Renal pelvis (tissue), 1 donor: ENCODE measurements at regions not wholly inside any gene's neighbourhood (a gene's known extent, or its start where the extent isn't known, plus 50 kb on each side); places are given as distances from the start of the nearest gene placed in this dataset.
"Not testable (repeated sequence)": the region's sequence is repeated elsewhere in the genome, so short reads cannot be mapped to it uniquely, and the experiment has no call there.

ENCODE experiments used
- DNase-seq: peaks from one replicate; pipeline ENCODE4 v3.0.0-alpha.2; 2013

GRCh38 chr5:100641833-100642232 lies 106.7 kb downstream of the FAM174A start:
- DNase-seq = no peak

GRCh38 chr5:100643473-100643872 lies 108.3 kb downstream of the FAM174A start:
- no peak for DNase-seq

- peak; percentile 42 for DNase-seq
Measured at GRCh38 chr5:100644185-100644584, 109.0 kb downstream of the FAM174A start.

GRCh38 chr5:100644776-100645175 lies 109.6 kb downstream of the FAM174A start:
- DNase-seq = no peak

- DNase-seq = no peak
Measured at GRCh38 chr5:100646011-100646410, 110.8 kb downstream of the FAM174A start.

GRCh38 chr5:100646691-100647090 lies 111.5 kb downstream of the FAM174A start:
- DNase-seq = no peak

GRCh38 chr5:100647461-100648230 lies 112.5 kb downstream of the FAM174A start:
- DNase-seq = peak; percentile 86

GRCh38 chr5:100654895-100655294 lies 119.7 kb downstream of the FAM174A start:
- no peak for DNase-seq

- not testable (repeated sequence) for DNase-seq
Measured at GRCh38 chr5:100656771-100657170, 121.6 kb downstream of the FAM174A start.

GRCh38 chr5:100659080-100659795 lies 124.1 kb downstream of the FAM174A start:
- DNase-seq = no peak

- DNase-seq = no peak
Measured at GRCh38 chr5:100664140-100664539, 129.0 kb downstream of the FAM174A start.

GRCh38 chr5:100667161-100667630 lies 132.0 kb downstream of the FAM174A start:
- no peak for DNase-seq

- DNase-seq = no peak
Measured at GRCh38 chr5:100668511-100668910, 133.3 kb downstream of the FAM174A start.

GRCh38 chr5:100676817-100677631 lies 141.8 kb downstream of the FAM174A start:
- DNase-seq = peak; percentile 30

- no peak for DNase-seq
Measured at GRCh38 chr5:100682625-100683024, 147.5 kb downstream of the FAM174A start.

- no peak for DNase-seq
Measured at GRCh38 chr5:100683881-100684280, 148.7 kb downstream of the FAM174A start.

GRCh38 chr5:100685122-100685521 lies 149.9 kb downstream of the FAM174A start:
- DNase-seq = not testable (repeated sequence)

GRCh38 chr5:100688834-100689233 lies 153.7 kb downstream of the FAM174A start:
- not testable (repeated sequence) for DNase-seq

- DNase-seq = no peak
Measured at GRCh38 chr5:100690036-100690560, 154.9 kb downstream of the FAM174A start.

GRCh38 chr5:100691085-100691484 lies 155.9 kb downstream of the FAM174A start:
- no peak for DNase-seq

- no peak for DNase-seq
Measured at GRCh38 chr5:100691548-100691947, 156.4 kb downstream of the FAM174A start.

- no peak for DNase-seq
Measured at GRCh38 chr5:100693481-100693880, 158.3 kb downstream of the FAM174A start.
